RWPE1 (cell line): ENCODE measurements at regions not wholly inside any gene's neighbourhood (a gene's known extent, or its start where the extent isn't known, plus 50 kb on each side); places are given as distances from the start of the nearest gene placed in this dataset.
"Not testable (repeated sequence)": the region's sequence is repeated elsewhere in the genome, so short reads cannot be mapped to it uniquely, and the experiment has no call there.

Experiments
- CTCF ChIA-PET: fragments of 350-600 bp; sonication (Branson Sonifier 250); formaldehyde crosslinking; extraction: SDS; loops from one replicate; lab custom pipeline; 2021; lab: Yijun Ruan, JAX
- POLR2A ChIA-PET: fragments of 400-600 bp; formaldehyde crosslinking; extraction: SDS; loops from one replicate; lab custom pipeline; 2020; ENCODE audit warnings: antibody characterized with exemption; ENCODE audit not compliant: low non-redundant PET; lab: Yijun Ruan, JAX
- DNase-seq: peaks from one replicate; pipeline ENCODE4 v3.0.0; 2012; ENCODE audit warnings: low spot score
- H3K27ac ChIP-seq: fragments of 450-650 bp; 2 replicates; pipeline ENCODE4 v1.5.1; 2017
- CTCF ChIP-seq: fragments of 450-650 bp; conservative IDR thresholded peaks from 2 replicates; pipeline ENCODE4 v1.5.1; 2017; ENCODE audit warnings: low read depth, mild to moderate bottlenecking

- POLR2A ChIA-PET, CTCF ChIA-PET, H3K27ac ChIP-seq, DNase-seq: not testable (repeated sequence)
Measured at GRCh38 chr1:120941066-120941465, 51.5 kb downstream of the PPIAL4A start.

- DNase-seq, CTCF ChIA-PET, POLR2A ChIA-PET: not testable (repeated sequence)
- peak overlapping the region; percentile 51 for H3K27ac ChIP-seq
Measured at GRCh38 chr1:120941836-120942217, 52.3 kb downstream of the PPIAL4A start.

GRCh38 chr1:120942218-120942944 is 52.8 kb downstream of the PPIAL4A start:
- POLR2A ChIA-PET, CTCF ChIA-PET: not testable (repeated sequence)
- DNase-seq = peak; percentile 49
- peak overlapping the region; percentile 51 for H3K27ac ChIP-seq

- H3K27ac ChIP-seq, POLR2A ChIA-PET, DNase-seq, CTCF ChIA-PET: not testable (repeated sequence)
Measured at GRCh38 chr1:120942945-120943319, 53.4 kb downstream of the PPIAL4A start.

- POLR2A ChIA-PET, H3K27ac ChIP-seq, DNase-seq, CTCF ChIA-PET: not testable (repeated sequence)
Measured at GRCh38 chr1:120944691-120945090, 55.1 kb downstream of the PPIAL4A start.

- DNase-seq, CTCF ChIA-PET, H3K27ac ChIP-seq, POLR2A ChIA-PET: not testable (repeated sequence)
Measured at GRCh38 chr1:120945122-120945521, 55.6 kb downstream of the PPIAL4A start.

GRCh38 chr1:120947114-120947513 is 57.5 kb downstream of the PPIAL4A start:
- DNase-seq, POLR2A ChIA-PET, CTCF ChIA-PET, H3K27ac ChIP-seq: not testable (repeated sequence)

GRCh38 chr1:120949724-120950123 is 60.2 kb downstream of the PPIAL4A start:
- CTCF ChIA-PET, POLR2A ChIA-PET, H3K27ac ChIP-seq, DNase-seq: not testable (repeated sequence)

GRCh38 chr1:120950633-120951032 is 61.1 kb downstream of the PPIAL4A start:
- H3K27ac ChIP-seq, DNase-seq, CTCF ChIA-PET, POLR2A ChIA-PET: not testable (repeated sequence)

- DNase-seq, POLR2A ChIA-PET, H3K27ac ChIP-seq, CTCF ChIA-PET: not testable (repeated sequence)
Measured at GRCh38 chr1:120951100-120951499, 61.5 kb downstream of the PPIAL4A start.

- H3K27ac ChIP-seq, POLR2A ChIA-PET, DNase-seq, CTCF ChIA-PET: not testable (repeated sequence)
Measured at GRCh38 chr1:120952207-120952870, 62.8 kb downstream of the PPIAL4A start.

- CTCF ChIA-PET = not testable (repeated sequence)
Measured at GRCh38 chr1:120952871-120953265, 63.3 kb downstream of the PPIAL4A start.

GRCh38 chr1:120954736-120955135 is 65.2 kb downstream of the PPIAL4A start:
- no peak for TF ChIP-seq CTCF
- POLR2A ChIA-PET = no interaction called here
- no peak for DNase-seq
- CTCF ChIA-PET = no interaction called here
- H3K27ac ChIP-seq = no peak overlapping the region

More at GRCh38 chr1:120952871-120953265, 63.3 kb downstream of the PPIAL4A start:
- H3K27ac ChIP-seq, DNase-seq, POLR2A ChIA-PET: not testable (repeated sequence)

GRCh38 chr1:120955961-120956360 is 66.4 kb downstream of the PPIAL4A start:
- DNase-seq, H3K27ac ChIP-seq, POLR2A ChIA-PET, CTCF ChIA-PET: not testable (repeated sequence)

GRCh38 chr1:120966018-120966417 is 76.4 kb downstream of the PPIAL4A start:
- POLR2A ChIA-PET, CTCF ChIA-PET, DNase-seq, H3K27ac ChIP-seq: not testable (repeated sequence)

- POLR2A ChIA-PET, DNase-seq, CTCF ChIA-PET: not testable (repeated sequence)
Measured at GRCh38 chr1:120972863-120973262, 83.3 kb downstream of the PPIAL4A start.

More at GRCh38 chr1:120972863-120973262, 83.3 kb downstream of the PPIAL4A start:
- H3K27ac ChIP-seq = not testable (repeated sequence)
